HEK293T (cell line): ENCODE measurements at regions not wholly inside any gene's neighbourhood (a gene's known extent, or its start where the extent isn't known, plus 50 kb on each side); places are given as distances from the start of the nearest gene placed in this dataset.

Experiments used
- CTCF ChIA-PET: fragments of 350-600 bp; formaldehyde crosslinking; extraction: SDS; loops from one replicate; lab custom pipeline; 2021; ENCODE audit warnings: antibody characterized with exemption, inconsistent platforms; lab: Yijun Ruan, JAX
- POLR2A ChIA-PET: fragments of 350-600 bp; formaldehyde crosslinking; extraction: SDS; loops from one replicate; lab custom pipeline; 2020; ENCODE audit warnings: antibody characterized with exemption, inconsistent platforms; lab: Yijun Ruan, JAX
- DNase-seq: peaks from one replicate; pipeline ENCODE4 v3.0.0; 2012; ENCODE audit warnings: mixed read lengths; ENCODE audit errors: extremely low spot score
- ARNT ChIP-seq: fragments of 450-650 bp; IDR thresholded peaks from 2 replicates; pipeline ENCODE4 v1.6.1; 2017; ENCODE audit warnings: mild to moderate bottlenecking
- BHLHE40 ChIP-seq: fragments of 450-650 bp; IDR thresholded peaks from 2 replicates; pipeline ENCODE4 v1.6.1; 2016; ENCODE audit warnings: mild to moderate bottlenecking, moderate library complexity, borderline replicate concordance
- CTBP1 ChIP-seq: fragments of 450-650 bp; IDR thresholded peaks from 2 replicates; pipeline ENCODE4 v1.6.1; 2016; ENCODE audit warnings: borderline replicate concordance
- ELF4 ChIP-seq: fragments of 450-650 bp; IDR thresholded peaks from 2 replicates; pipeline ENCODE4 v1.6.1; 2017; ENCODE audit warnings: antibody characterized with exemption
- FOXA1 ChIP-seq: fragments of 450-650 bp; IDR thresholded peaks from 2 replicates; pipeline ENCODE4 v1.6.1; 2016; ENCODE audit warnings: mild to moderate bottlenecking
- FOXK2 ChIP-seq: fragments of 450-650 bp; IDR thresholded peaks from 2 replicates; pipeline ENCODE4 v1.6.1; 2016; ENCODE audit warnings: mild to moderate bottlenecking
- FOXM1 ChIP-seq: fragments of 450-650 bp; IDR thresholded peaks from 2 replicates; pipeline ENCODE4 v1.6.1; 2017; ENCODE audit warnings: mild to moderate bottlenecking, borderline replicate concordance
- HDGF ChIP-seq: fragments of 450-650 bp; IDR thresholded peaks from 2 replicates; pipeline ENCODE4 v1.6.1; 2017; ENCODE audit warnings: antibody characterized with exemption, borderline replicate concordance
- L3MBTL2 ChIP-seq: fragments of 450-650 bp; conservative IDR thresholded peaks from 2 replicates; pipeline ENCODE4 v1.6.1; 2016; ENCODE audit warnings: mild to moderate bottlenecking
- LEF1 ChIP-seq: fragments of 450-650 bp; IDR thresholded peaks from 2 replicates; pipeline ENCODE4 v1.6.1; 2017; ENCODE audit warnings: mild to moderate bottlenecking, borderline replicate concordance
- NFRKB ChIP-seq: fragments of 450-650 bp; IDR thresholded peaks from 2 replicates; pipeline ENCODE4 v1.6.1; 2016; ENCODE audit warnings: mild to moderate bottlenecking, moderate library complexity
- PKNOX1 ChIP-seq: fragments of 450-650 bp; IDR thresholded peaks from 2 replicates; pipeline ENCODE4 v1.6.1; 2016
- SP1 ChIP-seq: fragments of 450-650 bp; IDR thresholded peaks from 2 replicates; pipeline ENCODE4 v1.6.1; 2017
- SUZ12 ChIP-seq: fragments of 450-650 bp; IDR thresholded peaks from 2 replicates; pipeline ENCODE4 v1.6.1; 2016; ENCODE audit warnings: mild to moderate bottlenecking
- TARDBP ChIP-seq: fragments of 450-650 bp; IDR thresholded peaks from 2 replicates; pipeline ENCODE4 v1.6.1; 2016
- ZNF384 ChIP-seq: fragments of 450-650 bp; IDR thresholded peaks from 2 replicates; pipeline ENCODE4 v1.6.1; 2016

- DNase-seq, result no peak
- ChIA-PET CTCF (no interaction called here), POLR2A (no interaction called here)
- TF ChIP-seq HDGF (no peak), FOXA1 (no peak), ZNF384 (no peak), BHLHE40 (no peak), NFRKB (no peak), L3MBTL2 (no peak), CTBP1 (no peak), ELF4 (no peak), ARNT (no peak), TARDBP (no peak), FOXM1 (no peak), FOXK2 (no peak), LEF1 (no peak), SP1 (no peak), SUZ12 (no peak), PKNOX1 (no peak)
These were observed 1014.4 kb upstream of the GOT2 start for GRCh38 chr16:59748531-59748930.

GRCh38 chr16:59743504-59743903 lies 1009.4 kb upstream of the GOT2 start:
- ChIA-PET POLR2A (no interaction called here), CTCF (no interaction called here)
- no peak for DNase-seq
- no peak for TF ChIP-seq ZNF384
- no peak for TF ChIP-seq PKNOX1
- TF ChIP-seq LEF1, result no peak
- no peak for TF ChIP-seq HDGF
- TF ChIP-seq SUZ12, result no peak
- TF ChIP-seq FOXK2, result no peak
- TF ChIP-seq FOXM1, result no peak
- TF ChIP-seq NFRKB, result no peak
- no peak for TF ChIP-seq BHLHE40
- no peak for TF ChIP-seq L3MBTL2
- TF ChIP-seq ARNT, result no peak
- TF ChIP-seq ELF4, result no peak
- TF ChIP-seq CTBP1, result no peak

- POLR2A ChIA-PET, result no interaction called here
- CTCF ChIA-PET, result no interaction called here
- no peak for TF ChIP-seq FOXM1
- TF ChIP-seq PKNOX1, result no peak
- TF ChIP-seq ZNF384, result no peak
- no peak for TF ChIP-seq CTBP1
- TF ChIP-seq BHLHE40, result no peak
- TF ChIP-seq FOXA1, result no peak
- TF ChIP-seq SP1, result no peak
- no peak for TF ChIP-seq SUZ12
- TF ChIP-seq NFRKB, result no peak
- no peak for DNase-seq
These were observed 1006.7 kb upstream of the GOT2 start for GRCh38 chr16:59740858-59741257.

GRCh38 chr16:59737274-59737673 lies 1003.2 kb upstream of the GOT2 start:
- CTCF ChIA-PET, result no interaction called here
- POLR2A ChIA-PET, result no interaction called here
- no peak for DNase-seq
- TF ChIP-seq ELF4, result no peak
- TF ChIP-seq SUZ12, result no peak

GRCh38 chr16:59733321-59733720 lies 999.2 kb upstream of the GOT2 start:
- TF ChIP-seq SP1 (no peak), NFRKB (no peak)
- ChIA-PET POLR2A (no interaction called here), CTCF (no interaction called here)
- no peak for DNase-seq

- ChIA-PET CTCF (no interaction called here), POLR2A (no interaction called here)
- TF ChIP-seq FOXM1 (no peak), L3MBTL2 (no peak), LEF1 (no peak), HDGF (no peak), ARNT (no peak), SP1 (no peak), FOXK2 (no peak), SUZ12 (no peak), ELF4 (no peak), NFRKB (no peak), TARDBP (no peak), BHLHE40 (no peak), FOXA1 (no peak)
- no peak for DNase-seq
These were observed 995.5 kb upstream of the GOT2 start for GRCh38 chr16:59729613-59730012.

GRCh38 chr16:59719121-59719520 lies 985.0 kb upstream of the GOT2 start:
- TF ChIP-seq TARDBP (no peak), CTBP1 (no peak), LEF1 (no peak)
- no peak for DNase-seq
- POLR2A ChIA-PET, result no interaction called here
- CTCF ChIA-PET, result no interaction called here
